Posterior vena cava (tissue), 2 donors: ENCODE measurements at regions not wholly inside any gene's neighbourhood (a gene's known extent, or its start where the extent isn't known, plus 50 kb on each side); places are given as distances from the start of the nearest gene placed in this dataset.
A peak's percentile ranks its signal among the peaks of the same experiment; 100 is the strongest.
"Not testable (repeated sequence)": the region's sequence is repeated elsewhere in the genome, so short reads cannot be mapped to it uniquely, and the experiment has no call there.

Source experiments
- DNase-seq: peaks from one replicate; pipeline ENCODE4 v3.0.0-alpha.2; 2020; ENCODE audit warnings: low spot score
- intact Hi-C, 2 donors: fragments of 100-400 bp; cut with DNase I; formaldehyde crosslinking; loops; one replicate each; pipeline versions ENCODE4 v1.14.1 to v1.14.2; 2022 to 2023
- donor health status: DM: yes; HTN: yes; CAD: no.
- donor health status: DM: yes; HTN: yes; CAD: no.

- no peak for DNase-seq
- intact Hi-C loops = no loop called here
Measured at GRCh38 chr5:174798551-174798951, 74.2 kb downstream of the MSX2 start.

- intact Hi-C loops = no loop called here
- DNase-seq = no peak
Measured at GRCh38 chr5:174796711-174797192, 72.4 kb downstream of the MSX2 start.

GRCh38 chr5:174794931-174795672 lies 70.7 kb downstream of the MSX2 start:
- intact Hi-C loops = loop anchor here (2.0 to 5.0 kb wide), 2 partner anchors 373 to 382 kb away; no protein-coding TSS in a partner anchor
- DNase-seq = no peak

GRCh38 chr5:174793684-174794328 lies 69.4 kb downstream of the MSX2 start:
- DNase-seq = peak; percentile 85
- intact Hi-C loops = loop anchor here (2.0 to 5.0 kb wide), 2 partner anchors 372 to 381 kb away; no protein-coding TSS in a partner anchor

GRCh38 chr5:174793076-174793475 lies 68.7 kb downstream of the MSX2 start:
- intact Hi-C loops = loop anchor here in 1 of 2 donors (5.0 kb wide), 1 partner anchor 371 kb away; no protein-coding TSS in a partner anchor
- DNase-seq = no peak

GRCh38 chr5:174792265-174792664 lies 67.9 kb downstream of the MSX2 start:
- not testable (repeated sequence) for DNase-seq
- intact Hi-C loops = loop anchor here in 1 of 2 donors (5.0 kb wide), 1 partner anchor 370 kb away; no protein-coding TSS in a partner anchor

- DNase-seq = no peak
- intact Hi-C loops = loop anchor here in 1 of 2 donors (5.0 kb wide), 1 partner anchor 369 kb away; no protein-coding TSS in a partner anchor
Measured at GRCh38 chr5:174790906-174791305, 66.5 kb downstream of the MSX2 start.

- intact Hi-C loops = no loop called here
Measured at GRCh38 chr5:174789596-174789995, 65.2 kb downstream of the MSX2 start.

GRCh38 chr5:174785120-174785680 lies 60.8 kb downstream of the MSX2 start:
- intact Hi-C loops = no loop called here
- no peak for DNase-seq

More at GRCh38 chr5:174789596-174789995, 65.2 kb downstream of the MSX2 start:
- DNase-seq = no peak
